ENCODE measurements at regions not wholly inside any gene's neighbourhood (a gene's known extent, or its start where the extent isn't known, plus 50 kb on each side); places are given as distances from the start of the nearest gene placed in this dataset.
"Not testable (repeated sequence)": the region's sequence is repeated elsewhere in the genome, so short reads cannot be mapped to it uniquely, and the experiment has no call there.

DNA sequence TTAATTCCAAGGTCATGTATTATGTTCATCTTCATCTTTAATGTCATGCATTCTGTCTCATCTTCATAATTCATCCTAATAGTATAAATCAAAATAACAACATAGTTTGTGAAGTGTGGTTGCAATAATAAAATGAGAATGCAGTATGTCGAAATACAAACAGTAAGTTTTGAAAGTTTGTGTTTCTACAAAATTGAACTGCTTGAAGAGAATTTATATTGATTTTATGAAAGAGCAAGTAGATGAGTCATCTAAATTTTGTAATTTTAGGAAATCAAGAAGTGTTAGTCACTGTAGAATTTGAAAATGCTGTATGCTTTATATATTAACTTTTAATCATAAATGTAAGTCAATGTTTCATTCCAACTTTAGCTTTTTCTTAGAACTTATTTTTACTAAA is 190.5 kb upstream of the PPP1R3A start:
- no peak for DNase-seq

DNA sequence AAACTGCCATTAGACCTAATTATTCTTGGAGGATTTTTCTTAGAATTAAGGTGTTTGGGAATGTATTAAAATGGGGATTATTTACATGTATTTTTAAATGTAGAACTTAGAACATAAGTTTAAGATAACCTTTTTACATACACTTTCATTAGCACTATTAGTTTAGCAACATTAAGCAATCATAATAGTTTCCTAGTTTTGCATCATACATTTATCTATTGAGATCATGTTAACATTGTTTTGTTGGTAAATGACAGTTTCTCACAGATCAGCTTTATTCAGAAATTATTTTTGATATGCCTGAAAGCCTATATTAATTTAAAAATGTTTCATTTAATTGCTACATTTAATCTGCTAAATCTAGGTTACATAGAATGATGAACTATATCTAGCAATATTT is 189.7 kb upstream of the PPP1R3A start:
- DNase-seq = no peak

DNA sequence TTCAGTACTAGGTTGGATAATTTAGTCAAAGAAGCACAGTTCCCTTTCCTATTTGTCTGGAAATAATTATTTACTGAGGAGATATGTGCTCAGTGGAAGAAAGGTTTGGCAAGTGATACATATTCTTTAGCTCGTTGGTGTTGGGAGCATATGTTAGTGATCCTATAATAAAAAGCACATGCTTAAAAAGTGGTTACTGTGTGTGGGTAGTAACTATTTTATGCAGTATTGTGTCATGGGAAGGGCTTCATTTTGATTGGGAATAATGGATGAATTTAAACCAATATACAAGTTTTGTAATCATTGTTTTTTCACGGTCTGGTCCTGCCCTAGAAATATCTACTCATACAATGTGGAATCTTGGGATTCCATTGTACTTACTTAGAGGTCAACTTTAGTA is 188.7 kb upstream of the PPP1R3A start:
- no peak for DNase-seq

DNA sequence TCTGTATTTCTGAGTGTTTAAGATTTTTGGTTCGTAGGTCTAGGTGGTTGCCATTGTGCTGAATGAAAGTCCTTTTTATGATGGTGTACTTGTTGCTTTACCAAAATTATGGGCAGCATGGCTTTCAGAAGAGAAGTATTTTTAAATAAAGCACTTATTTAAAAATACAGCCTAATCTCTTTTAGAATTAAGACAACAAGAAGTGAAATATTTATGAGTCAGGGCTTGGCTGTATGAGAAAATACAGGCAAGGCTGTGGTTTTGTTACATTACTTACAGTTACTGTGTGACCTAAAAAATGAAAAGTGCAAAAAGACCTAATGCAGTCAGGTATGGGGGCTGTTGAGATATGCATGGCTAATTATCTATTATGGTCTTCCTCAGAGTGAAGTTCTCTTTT is 185.2 kb upstream of the PPP1R3A start:
- no peak for DNase-seq

DNA sequence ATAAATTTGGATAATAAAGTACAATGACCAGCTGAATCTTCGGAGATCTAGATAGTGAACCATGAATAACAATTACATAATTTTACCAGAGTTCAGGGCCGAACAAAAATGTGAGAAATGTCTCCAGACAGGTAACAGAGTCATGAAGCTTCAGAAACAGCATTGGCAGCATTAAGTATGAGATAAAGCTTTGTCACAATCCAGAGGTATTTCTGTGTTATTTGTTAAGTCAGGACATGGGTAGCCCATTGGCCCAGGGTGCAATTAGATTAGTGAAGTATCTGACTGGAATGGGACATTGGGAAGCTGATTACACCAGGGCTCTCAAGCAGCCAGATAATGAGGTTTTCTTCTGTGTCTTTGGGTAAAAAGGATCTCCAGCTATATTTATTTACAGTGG is 184.2 kb upstream of the PPP1R3A start:
- no peak for DNase-seq

DNA sequence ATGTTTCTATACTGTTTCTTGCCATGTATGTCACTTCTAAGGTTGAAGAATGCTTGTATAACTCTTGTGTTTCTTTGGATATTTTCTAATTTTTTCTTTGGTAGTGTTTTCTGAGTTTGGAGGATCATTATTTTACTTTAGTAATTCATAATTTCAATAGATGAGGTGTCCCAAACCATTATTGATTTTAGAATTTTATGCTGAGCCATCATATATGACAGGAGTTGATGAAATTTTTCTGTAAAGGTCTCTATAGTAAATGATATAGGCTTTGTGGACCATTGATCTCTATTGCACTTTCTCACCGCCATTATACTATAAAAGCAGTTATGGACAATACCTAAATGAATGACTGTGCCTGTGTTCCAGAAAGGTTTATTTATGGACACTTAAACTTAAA is 183.3 kb upstream of the PPP1R3A start:
- DNase-seq = no peak

DNA sequence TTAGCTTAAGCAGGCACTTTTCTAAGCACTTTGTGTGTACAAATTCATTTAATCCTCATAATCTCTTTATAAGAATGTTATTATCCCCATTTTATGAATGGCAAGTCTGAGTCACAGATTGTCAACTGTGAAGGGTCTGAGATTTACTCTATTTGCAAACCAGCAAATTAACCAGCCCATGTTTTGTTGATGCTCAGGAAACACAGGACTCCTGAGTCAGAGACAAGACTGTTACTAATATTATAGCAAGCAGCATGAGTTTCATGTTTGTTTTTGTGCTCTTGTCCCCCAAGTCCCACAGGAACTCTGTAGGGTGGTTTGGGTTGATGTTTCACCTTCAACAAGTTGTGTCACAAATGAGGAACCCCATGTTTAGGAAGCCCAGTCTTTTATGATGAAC is 182.0 kb upstream of the PPP1R3A start:
- no peak for DNase-seq

DNA sequence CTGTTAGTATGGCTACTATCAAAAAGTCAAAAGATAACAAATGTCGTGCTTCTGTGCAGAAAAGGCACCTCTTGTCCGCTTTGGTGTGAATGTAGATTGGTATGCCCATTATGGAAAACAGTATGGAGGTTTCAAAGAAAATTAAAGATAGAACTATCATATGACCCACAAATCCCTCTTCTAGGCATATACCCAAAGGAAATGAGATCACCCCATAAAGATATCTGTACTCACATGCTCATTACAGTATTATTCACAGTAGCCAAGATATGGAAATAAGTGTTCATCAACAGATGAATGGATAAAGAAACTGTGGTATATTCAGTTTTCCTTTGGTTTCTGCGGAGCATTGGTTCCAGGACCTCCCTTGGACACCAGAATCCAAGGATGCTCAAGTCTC is 180.5 kb upstream of the PPP1R3A start:
- no peak for DNase-seq

DNA sequence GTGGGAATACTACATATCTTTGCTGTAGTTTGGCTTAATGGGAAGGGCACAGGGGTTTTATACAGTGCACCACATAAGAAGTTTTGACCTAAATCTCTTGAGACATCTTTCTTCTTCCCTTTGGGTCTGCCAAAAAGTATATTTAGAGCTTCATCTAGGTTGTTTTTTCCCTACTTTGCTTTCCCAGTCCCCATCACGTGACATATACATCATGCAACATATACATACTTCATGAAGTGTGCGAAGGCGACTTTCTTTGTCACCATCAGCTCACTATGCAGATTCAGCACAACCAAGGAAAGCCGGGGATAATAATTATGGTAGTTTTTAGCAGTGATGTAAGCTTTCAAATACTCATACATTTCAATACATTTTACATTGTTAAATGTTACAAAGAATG is 177.1 kb upstream of the PPP1R3A start:
- DNase-seq = no peak

DNA sequence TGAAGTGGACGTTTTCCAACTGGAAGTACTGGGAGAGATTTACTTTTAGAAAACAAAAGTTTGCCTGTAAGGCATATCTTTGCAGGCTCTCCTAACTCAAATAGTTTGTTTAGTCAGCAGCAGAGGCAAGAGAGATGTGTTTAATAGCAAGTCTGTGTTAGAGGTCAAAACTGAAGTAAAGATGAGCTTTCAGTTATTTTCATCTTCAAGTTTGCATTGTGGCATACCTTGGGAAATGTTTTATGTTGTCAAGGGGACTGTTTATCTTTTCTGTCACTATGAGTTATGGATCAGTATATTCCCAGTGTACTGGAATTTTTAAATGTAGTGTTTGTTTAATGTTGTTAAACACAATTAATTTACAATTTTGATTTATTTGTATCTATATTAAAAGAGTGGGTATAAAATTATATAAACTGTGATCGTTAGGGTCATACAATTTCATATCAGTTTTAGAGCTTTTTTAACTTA is 169.7 kb upstream of the PPP1R3A start:
- DNase-seq = no peak

DNA sequence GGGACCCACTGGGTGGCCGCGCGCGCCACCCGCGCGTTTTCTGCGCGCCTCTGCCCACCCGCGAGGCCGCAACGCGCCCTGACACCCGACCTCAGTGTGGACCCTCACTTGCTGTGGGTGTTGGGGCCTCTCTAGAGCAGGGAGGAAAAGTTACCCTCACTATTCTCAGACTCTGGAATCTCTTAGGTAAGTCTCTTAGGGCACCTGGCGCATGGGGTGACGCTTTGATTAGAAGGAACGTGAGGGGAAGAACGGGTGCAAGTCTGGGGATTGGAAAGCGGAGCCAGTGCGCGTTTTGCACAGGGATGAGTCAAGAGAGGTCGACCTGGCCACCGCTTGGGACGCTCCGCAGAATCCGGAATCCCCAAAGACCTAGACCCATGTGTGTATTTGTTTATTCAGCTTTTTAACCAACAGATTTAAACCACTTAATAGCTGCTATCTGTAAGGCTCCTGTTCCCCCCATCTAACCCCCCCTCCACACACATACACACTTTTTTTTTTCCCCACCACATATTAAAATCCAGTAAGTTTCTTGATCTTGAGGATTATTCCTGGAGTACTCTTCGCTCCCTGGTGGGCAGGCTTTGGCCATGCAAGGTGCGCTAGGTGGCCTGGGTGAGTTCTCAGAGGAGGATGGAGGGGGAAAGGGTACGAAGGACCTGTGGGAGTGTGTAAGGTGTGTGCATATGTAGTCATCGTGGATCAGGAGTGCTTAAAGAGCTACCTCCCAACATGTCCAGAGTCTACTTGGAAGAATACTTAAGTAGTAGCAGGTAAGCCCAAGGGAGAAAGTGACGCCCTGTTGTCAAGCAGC is 169.1 kb upstream of the PPP1R3A start:
- DNase-seq = no peak

DNA sequence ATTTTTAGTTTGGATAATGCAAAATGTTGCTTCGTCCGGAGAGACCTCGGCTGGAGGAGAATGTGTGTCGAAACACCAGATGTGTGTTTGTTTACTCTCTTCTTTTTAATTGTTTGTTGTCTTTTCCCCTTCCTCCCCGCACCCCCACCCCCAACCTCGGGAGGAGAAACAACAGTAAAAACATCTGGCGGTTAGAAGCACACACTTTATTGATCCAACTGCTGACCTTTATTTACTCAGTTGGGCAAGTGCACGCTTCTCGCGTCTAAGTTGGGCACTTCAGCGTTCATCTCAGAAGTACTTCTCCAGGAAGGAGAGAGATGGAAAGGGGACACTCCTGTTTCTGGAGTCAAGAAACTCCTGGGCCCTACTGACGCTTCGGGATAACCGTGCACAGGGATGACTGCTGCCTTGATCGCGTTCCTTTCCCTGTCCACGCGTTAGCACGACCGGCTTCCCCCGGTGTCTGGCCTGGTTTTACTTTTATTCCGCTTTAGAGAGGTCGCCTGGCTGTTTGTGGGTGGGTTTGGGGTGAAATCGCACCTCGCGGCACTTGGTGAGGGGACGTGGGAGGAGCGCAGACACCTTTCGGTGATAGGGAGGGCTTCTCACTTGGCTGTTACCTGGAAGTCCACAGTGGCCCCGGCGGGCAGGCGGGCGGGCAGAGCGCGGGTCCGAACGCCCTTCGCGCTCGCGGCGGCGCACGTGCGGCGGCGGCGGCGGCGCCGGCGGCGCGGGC is 168.3 kb upstream of the PPP1R3A start:
- DNase-seq = no peak

DNA sequence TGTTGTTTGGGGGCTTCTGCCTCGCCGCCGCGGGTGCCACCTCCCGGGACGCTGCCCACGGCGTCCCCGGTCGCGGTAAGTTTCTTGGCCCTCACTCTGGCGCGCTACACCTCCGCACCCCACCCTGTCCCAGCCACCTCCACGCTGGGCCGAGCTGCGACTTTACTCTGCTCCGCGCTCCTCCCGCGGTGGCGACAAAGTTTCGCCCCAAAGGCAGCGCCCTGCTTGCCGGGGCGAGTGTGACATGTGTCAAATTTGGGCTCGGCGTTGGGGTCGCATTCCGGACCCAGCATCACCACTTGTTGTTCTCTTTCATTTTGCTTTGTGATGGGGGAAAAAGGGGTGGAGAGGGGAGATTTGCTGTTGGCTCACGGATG is 167.7 kb upstream of the PPP1R3A start:
- DNase-seq = no peak

DNA sequence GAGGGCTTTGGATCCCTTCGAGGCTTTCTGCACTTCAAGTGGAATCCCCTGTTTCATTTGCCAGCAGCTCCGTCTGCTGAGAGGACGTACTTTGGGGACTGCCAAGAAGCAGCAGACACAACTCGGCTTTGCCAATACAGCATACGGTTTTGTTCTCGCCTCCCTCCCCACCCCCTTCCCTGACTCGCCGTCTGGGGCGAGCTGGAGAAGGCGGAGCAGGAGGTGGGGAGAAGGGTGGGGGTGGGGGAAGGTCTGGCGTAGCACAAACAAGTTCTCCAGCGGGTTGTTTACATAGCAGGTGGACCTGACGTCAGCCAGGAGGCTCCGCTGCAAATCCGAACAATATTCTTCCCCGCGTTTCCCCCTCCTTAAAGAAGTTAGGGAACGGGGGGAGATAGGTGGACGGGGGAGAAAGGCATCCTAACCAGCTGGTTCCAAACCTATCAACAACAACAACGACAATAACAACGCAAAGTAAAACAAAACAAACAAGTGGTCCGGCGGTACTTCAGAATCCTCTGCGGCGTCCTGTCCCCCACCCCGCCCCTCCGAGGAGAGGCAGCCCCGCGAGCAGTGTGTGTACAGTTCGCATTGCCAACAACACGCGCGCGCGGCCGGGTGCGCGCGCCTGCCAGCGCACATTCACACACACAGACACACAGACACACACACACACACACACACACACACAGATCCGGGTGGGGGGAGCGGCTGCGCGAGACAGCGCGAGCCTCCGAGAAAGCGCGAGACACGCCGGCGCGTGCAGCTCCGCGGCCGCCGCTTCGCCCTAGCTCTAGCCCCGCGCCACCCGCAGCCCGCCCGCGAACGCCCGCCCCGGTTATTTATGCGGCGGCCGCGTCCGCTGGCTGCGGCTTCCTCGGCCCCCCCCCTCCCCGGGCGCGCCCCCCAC is 167.0 kb upstream of the PPP1R3A start:
- DNase-seq = peak; percentile 10

DNA sequence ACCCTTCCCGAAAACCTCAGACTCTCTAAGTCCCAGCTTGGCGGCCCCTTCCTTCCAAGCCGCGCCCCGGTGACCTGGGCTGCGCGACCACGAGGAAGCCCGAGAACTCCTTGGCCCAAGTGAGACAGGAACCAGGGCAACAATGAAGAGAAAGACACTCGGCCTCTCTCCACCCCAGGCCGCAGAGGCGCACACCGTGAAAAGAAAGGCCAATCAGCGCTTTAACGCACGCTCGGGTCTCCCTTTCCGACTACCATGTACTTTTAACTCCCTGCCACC is 166.4 kb upstream of the PPP1R3A start:
- DNase-seq = no peak

DNA sequence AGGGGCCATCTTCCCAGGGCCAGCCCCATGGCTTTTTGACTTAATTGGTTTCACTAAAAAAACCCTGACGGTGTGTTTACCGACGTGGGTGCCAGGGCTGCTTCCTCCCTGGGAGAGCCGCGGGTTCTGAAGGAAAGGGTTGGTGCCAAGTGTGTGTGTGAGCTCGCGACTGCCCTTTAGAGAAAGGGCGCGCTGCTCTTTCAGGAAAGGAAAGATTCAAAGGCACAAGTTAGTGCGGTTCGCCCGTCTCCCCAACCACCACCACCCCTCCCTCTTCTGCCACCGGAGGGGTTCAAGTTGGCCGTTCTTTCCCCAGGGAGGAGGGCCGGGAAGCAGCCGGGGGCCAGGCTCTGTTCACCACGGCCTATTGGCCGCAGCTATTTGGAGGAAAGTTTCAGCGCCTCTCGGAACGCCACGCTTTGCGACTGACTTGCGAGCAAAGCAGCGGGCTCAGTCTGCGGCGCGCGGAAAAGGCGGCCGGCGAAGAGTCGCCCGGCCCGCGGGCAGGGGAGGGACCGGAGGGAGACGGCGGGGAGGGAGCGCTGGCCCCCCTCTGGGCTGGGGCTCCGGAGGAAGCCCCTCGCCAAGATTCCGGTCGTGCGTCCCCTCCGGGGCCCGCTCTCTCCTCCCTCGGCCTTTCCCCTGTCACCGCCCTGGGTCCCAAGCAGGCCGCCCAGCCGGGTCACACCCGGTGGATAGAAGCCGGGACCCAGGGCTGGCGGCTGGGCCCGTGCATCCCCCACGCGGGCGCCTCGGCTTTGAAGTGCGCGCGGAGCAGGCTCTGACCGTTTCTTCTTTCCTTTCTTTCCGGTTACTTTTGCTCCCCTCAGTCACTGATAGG is 165.9 kb upstream of the PPP1R3A start:
- no peak for DNase-seq

DNA sequence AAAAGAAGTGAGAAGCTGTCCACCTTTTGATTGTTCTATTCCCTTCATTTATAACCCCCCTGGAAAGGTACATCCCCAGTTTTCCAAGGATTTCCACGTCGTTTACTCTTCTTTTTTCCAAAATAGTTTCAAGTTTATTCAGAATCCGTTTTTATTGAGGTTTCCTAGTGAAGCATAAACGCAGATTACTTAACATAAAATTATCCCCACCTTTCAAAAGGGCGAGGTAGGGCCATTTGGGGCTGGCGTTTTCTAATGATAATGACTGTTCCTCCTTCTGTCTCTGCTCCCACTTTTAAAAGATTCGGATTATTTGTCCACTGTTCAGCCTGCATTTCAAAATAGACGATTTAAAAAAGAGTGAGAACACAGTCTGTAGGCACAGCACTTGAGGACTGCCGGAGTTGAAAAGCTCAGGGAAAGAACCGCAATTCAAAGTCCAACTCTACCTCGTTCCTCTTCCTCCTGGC is 165.2 kb upstream of the PPP1R3A start:
- DNase-seq = no peak

DNA sequence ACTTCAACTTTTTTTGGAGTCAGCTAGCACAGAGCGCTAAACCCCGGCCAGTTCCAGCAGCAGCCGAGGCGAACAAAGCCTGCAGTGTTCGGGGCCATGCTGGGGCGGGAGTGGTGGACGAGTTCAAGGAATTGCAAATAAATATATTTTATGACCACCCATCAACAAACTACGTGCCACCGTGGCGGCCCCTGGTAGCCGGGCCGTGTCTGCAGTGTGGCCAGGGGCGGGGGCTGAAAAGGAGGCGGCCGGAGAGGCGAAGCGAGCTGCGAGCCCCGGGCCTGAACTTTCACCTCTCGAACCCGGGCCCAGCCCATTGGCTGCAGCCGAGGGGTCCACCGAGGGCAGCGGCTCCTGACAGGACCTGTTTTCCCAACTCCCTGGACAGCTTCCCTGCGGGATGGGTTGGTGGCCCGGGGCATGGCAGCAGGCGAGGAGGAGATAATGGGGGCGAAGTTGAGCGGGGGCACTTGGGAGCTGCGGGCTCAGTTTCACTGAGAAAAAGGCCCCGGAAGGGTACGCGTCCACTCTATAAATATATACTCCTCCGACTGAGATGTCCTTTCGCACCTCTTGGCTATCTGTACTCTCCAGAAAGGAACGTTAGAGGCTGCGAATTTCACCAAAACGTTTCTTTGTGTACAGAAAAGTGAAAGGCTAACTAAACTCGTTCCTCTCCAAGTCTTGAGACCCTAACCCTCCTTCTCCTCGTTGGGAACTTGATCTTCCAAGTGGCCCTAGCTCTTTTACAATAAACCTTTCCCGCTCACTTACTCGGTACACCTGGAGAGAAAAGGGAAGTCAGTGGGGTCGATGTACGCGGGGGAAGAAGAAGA is 164.6 kb upstream of the PPP1R3A start:
- no peak for DNase-seq

DNA sequence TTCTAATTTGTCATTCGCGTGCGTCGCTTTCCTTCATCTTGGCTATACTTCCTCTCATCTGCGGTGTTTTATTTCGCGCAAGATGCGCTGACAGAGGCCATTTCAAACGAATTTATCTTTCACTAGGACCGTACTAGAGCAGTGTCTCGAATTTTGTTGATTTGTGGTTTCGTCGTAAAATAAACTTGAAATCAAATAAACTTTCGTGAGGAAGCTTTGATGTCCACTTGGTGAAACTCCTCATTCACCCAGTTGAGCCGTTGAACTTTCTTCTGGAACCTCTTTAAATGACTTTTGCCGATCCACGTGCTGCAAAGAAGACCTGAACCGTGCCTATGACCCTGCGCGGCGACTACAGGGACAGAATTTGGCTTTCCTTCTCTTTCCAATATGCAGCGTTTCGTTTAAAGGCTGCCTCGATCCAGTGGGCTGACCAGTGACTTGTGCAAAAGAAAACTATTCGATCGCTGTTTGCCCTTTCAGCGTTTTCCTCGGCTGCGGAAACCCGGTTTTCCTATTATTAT is 163.9 kb upstream of the PPP1R3A start:
- DNase-seq = no peak

DNA sequence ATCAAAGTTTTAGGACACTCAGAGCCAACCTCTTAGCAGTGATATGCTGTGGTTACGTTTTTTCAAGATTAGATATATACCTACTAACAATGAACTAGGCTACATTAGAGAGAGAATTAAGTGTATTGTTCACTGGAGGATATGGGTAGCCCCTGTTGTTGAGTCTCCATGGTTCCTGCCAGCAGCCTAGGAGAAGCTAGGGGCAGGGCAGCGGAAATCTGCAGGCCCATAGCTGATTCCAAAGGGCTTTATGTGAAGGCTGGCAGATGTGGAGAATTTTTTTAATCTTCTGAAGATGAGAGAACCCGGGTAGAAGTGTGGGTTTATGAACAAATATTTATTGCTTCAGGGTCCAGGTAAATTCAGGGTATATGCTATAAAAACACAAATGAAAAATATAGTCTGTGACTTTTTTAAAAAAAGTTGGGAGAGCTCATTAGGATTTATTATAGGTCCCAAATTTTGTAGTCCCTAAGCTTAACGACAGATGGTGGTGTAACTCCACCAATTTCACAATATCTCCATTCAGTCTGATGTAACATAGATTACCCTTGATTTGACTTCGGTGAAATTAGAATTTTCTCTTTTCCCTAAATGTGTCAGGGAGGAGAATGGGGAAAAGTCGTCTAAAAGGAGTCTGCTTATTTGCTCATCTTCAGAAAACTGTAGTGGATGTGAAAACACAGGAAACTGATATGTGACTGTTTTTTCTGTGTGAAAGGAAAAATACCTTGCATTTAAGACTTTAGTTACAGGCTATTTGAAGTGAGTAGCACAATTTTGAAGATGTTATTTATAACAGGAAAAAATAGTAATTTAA is 163.0 kb upstream of the PPP1R3A start:
- peak; percentile 42 for DNase-seq

DNA sequence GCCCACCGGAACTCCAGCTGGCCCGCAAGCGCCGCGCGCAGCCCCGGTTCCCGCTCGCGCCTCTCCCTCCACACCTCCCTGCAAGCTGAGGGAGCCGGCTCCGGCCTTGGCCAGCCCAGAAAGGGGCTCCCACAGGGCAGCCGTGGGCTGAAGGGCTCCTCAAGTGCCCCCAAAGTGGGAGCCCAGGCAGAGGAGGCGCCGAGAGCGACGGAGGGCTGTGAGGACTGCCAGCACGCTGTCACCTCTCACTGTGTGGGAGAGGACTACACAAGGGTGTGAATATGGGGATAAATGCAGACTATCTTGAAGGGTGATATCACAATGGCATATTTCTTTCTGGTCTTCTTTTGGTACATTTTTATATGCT is 158.3 kb upstream of the PPP1R3A start:
- DNase-seq = not testable (repeated sequence)

Data from hematopoietic multipotent progenitor cell treated with erythropoietin and hydrocortisone succinate and interleukin-3 and kit ligand, for 8 days (in vitro differentiated cells).